ENCODE measurements at regions not wholly inside any gene's neighbourhood (a gene's known extent, or its start where the extent isn't known, plus 50 kb on each side); places are given as distances from the start of the nearest gene placed in this dataset.

DNA sequence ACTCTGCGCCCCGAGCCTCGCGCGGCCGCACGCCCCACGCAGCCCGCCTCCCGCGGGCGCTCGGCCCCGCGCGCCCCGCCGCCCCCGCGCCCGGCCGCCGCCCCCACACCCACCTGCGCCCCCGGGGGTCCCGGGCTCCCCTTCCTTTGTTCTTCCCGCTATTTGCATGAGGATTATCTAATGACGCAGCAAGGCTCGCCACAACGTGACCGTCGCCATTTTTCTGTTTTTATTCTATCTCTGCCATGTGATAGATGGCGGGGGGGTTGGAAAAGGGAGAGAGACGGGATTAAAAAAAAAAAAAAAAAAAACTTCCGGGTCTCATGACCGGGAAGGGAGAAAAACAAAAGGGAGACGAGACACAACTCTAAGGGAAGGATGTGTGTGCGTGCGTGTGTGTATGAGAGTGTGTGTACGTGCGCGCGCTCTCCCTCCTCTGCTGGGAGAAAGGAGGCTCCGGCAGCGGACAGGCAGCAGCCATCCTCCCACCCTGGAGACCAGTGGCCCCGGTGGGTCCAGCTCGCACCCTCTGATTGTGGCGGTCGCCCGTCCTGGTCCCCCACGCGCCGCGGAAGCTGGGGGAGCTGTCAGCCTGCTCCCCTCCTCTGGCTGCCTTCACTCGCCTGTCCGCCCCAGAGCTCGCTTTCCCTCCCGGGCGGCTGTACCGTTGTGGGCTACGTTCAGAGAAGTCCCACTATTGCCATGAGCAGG is 80.4 kb upstream of the AK4 start:
- H3F3A ChIP-seq (replicated peaks; ENCODE audit: insufficient read depth): peaks cover 2% of the 10 kb centered on the region

More for the DNA sequence above, 80.4 kb upstream of the AK4 start:
- TF ChIP-seq, protein P1, sequence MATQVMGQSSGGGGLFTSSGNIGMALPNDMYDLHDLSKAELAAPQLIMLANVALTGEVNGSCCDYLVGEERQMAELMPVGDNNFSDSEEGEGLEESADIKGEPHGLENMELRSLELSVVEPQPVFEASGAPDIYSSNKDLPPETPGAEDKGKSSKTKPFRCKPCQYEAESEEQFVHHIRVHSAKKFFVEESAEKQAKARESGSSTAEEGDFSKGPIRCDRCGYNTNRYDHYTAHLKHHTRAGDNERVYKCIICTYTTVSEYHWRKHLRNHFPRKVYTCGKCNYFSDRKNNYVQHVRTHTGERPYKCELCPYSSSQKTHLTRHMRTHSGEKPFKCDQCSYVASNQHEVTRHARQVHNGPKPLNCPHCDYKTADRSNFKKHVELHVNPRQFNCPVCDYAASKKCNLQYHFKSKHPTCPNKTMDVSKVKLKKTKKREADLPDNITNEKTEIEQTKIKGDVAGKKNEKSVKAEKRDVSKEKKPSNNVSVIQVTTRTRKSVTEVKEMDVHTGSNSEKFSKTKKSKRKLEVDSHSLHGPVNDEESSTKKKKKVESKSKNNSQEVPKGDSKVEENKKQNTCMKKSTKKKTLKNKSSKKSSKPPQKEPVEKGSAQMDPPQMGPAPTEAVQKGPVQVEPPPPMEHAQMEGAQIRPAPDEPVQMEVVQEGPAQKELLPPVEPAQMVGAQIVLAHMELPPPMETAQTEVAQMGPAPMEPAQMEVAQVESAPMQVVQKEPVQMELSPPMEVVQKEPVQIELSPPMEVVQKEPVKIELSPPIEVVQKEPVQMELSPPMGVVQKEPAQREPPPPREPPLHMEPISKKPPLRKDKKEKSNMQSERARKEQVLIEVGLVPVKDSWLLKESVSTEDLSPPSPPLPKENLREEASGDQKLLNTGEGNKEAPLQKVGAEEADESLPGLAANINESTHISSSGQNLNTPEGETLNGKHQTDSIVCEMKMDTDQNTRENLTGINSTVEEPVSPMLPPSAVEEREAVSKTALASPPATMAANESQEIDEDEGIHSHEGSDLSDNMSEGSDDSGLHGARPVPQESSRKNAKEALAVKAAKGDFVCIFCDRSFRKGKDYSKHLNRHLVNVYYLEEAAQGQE (IDR thresholded peaks at IDR 0.05; ENCODE audit: low read depth, low read length): no peak
- TF ChIP-seq GABPA (IDR thresholded peaks at IDR 0.05; ENCODE audit: low read depth) (peak; percentile 58; the same call in 1 of the 2 replicates), YY1 (IDR thresholded peaks at IDR 0.05; ENCODE audit: low read depth) (peak; percentile 76), POLR2AphosphoS5 (IDR thresholded peaks at IDR 0.05; ENCODE audit: low read depth, low read length) (peak; percentile 65; the same call in 1 of the 2 replicates), SIN3A (IDR thresholded peaks at IDR 0.05; ENCODE audit: borderline replicate concordance, low read depth, low read length) (peak; percentile 75; the same call in 1 of the 2 replicates), USF1 (IDR thresholded peaks at IDR 0.05; ENCODE audit: borderline replicate concordance, low read depth) (peak; percentile 70; the same call in 1 of the 2 replicates), SMC3 (IDR thresholded peaks at IDR 0.05; ENCODE audit: low read depth, low read length) (no peak), RCOR1 (IDR thresholded peaks at IDR 0.05; ENCODE audit: low read length) (0 out of 2 replicates have a peak, but pooled peaks have one; percentile 21), TAF1 (IDR thresholded peaks at IDR 0.05; ENCODE audit: borderline replicate concordance, low read depth, low read length) (peak; percentile 49), ZBTB33 (IDR thresholded peaks at IDR 0.05; ENCODE audit: borderline replicate concordance, low read depth) (no peak), MXI1 (IDR thresholded peaks at IDR 0.05; ENCODE audit: low read depth, low read length) (peak; percentile 82; the same call in 1 of the 2 replicates), JUND (IDR thresholded peaks at IDR 0.05) (no peak)
- TF ChIP-seq, protein P2, sequence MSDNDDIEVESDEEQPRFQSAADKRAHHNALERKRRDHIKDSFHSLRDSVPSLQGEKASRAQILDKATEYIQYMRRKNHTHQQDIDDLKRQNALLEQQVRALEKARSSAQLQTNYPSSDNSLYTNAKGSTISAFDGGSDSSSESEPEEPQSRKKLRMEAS (IDR thresholded peaks at IDR 0.05; ENCODE audit: low read depth): peak; percentile 76
- H2AFZ ChIP-seq (ENCODE audit: low read depth): peak overlapping the region; percentile 92
- H3K9me3 ChIP-seq: no peaks in the 10 kb centered on the region
- no peaks in the 10 kb centered on the region for H3K27me3 ChIP-seq (ENCODE audit: insufficient read depth)
- POLR2A ChIA-PET: no interaction called here
- peak overlapping the region; percentile 80 to 85 for H3K4me3 ChIP-seq (ENCODE audit: low read depth in 2 of 2, low read length in 1 of 2)
- CTCF ChIA-PET: interaction anchor here (0.6 kb wide), 1 partner anchor 11 kb away, joined by 3 read pairs; no protein-coding TSS in a partner anchor
- H3K4me1 ChIP-seq (ENCODE audit: control insufficient read depth in 1 of 2, insufficient read depth in 2 of 2, low read depth in 1 of 2, low read length in 1 of 2): peaks cover 7 to 16% of the 10 kb centered on the region in 2 experiments; a peak in 3 of 4 replicates
- H3K9ac ChIP-seq: peak overlapping the region; percentile 65
- H3K4me2 ChIP-seq: peak overlapping the region; percentile 88
- H3K36me3 ChIP-seq (replicated peaks in 1 of 2; ENCODE audit: control insufficient read depth in 1 of 2, insufficient read depth in 2 of 2, low read length in 1 of 2): no peaks in the 10 kb centered on the region
- H3K9me2 ChIP-seq: no peaks in the 10 kb centered on the region
- peaks cover 6% of the 10 kb centered on the region; the same call in 1 of the 2 replicates for H3K79me2 ChIP-seq (ENCODE audit: insufficient read depth)
- peak overlapping the region; percentile 48 to 87; a peak in 3 of 4 replicates for H3K27ac ChIP-seq (ENCODE audit: low read depth in 2 of 2, low read length in 1 of 2)
- no peaks in the 10 kb centered on the region; the same call in 1 of the 2 replicates for H4K20me1 ChIP-seq (ENCODE audit: insufficient read depth)
- under 1% methylated on average over 36 of the region's 61 CpGs for WGBS (ENCODE audit: low lambda C conversion rate)
- DNase-seq: peak; percentile 86
